ENCODE measurements at regions not wholly inside any gene's neighbourhood (a gene's known extent, or its start where the extent isn't known, plus 50 kb on each side); places are given as distances from the start of the nearest gene placed in this dataset.

- TF ChIP-seq CTCF (conservative IDR thresholded peaks at IDR 0.05 in 1 of 2, IDR thresholded peaks at IDR 0.05 in 1 of 2; ENCODE audit: low read depth in 1 of 2, low read length in 2 of 2), result no peak
- TF ChIP-seq EZH2 (IDR thresholded peaks at IDR 0.05; ENCODE audit: low read length, missing control alignments), result no peak
Observed at GRCh38 chr1:221045842-221046831, 166.9 kb downstream of the HLX start.
